SK-MEL-5 (cell line): ENCODE measurements at regions not wholly inside any gene's neighbourhood (a gene's known extent, or its start where the extent isn't known, plus 50 kb on each side); places are given as distances from the start of the nearest gene placed in this dataset.
A peak's percentile ranks its signal among the peaks of the same experiment; 100 is the strongest.

ENCODE experiments used
- DNase-seq: peaks from one replicate; pipeline ENCODE4 v3.0.0-alpha.2; 2016; ENCODE audit warnings: low read depth, low spot score
- in situ Hi-C: cut with HindIII; loops from 2 replicates; pipeline ENCODE4 v1.10.0; 2016; ENCODE audit warnings: low sequenced_read_pairs, high pct_unique_total_duplicates, low pct_unique_long_range_greater_than_20kb

DNA sequence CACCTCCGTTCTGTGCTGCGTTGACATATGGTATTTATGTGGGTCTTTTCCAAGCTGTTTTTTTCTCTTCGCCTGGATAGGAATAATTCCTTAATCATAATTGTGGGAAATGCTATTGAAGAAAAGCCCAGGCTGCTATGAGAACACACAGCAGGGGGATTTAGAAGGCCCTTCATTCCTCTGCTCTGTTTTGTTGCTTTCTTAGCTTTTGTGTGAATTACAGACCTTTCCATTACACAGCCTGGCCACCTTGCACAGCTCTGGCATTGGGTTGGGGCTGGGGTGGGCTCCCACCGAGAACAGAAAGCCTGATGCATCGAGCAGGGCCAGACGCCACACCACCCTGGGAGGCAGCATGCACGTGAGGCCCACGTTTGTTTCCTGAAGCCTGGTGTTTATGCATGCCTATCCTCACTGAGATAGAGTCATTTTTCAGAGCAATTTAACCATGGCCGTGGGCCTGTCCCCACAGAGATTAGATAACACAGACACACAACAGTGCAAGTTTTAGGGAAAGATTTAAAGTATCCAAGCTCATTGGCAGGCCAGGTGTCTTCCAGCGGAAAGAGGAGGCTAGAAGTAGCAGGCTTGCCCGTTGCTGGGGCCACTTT is 287.6 kb upstream of the PWP1 start:
- in situ Hi-C loops, result no loop called here

GRCh38 chr12:107399046-107399445 is 286.6 kb upstream of the PWP1 start:
- DNase-seq, result no peak
- in situ Hi-C loops, result no loop called here

More for the DNA sequence above, 287.6 kb upstream of the PWP1 start:
- DNase-seq, result no peak

- DNase-seq, result no peak
- in situ Hi-C loops, result no loop called here
Measured at GRCh38 chr12:107400686-107401447, 284.7 kb upstream of the PWP1 start.

DNA sequence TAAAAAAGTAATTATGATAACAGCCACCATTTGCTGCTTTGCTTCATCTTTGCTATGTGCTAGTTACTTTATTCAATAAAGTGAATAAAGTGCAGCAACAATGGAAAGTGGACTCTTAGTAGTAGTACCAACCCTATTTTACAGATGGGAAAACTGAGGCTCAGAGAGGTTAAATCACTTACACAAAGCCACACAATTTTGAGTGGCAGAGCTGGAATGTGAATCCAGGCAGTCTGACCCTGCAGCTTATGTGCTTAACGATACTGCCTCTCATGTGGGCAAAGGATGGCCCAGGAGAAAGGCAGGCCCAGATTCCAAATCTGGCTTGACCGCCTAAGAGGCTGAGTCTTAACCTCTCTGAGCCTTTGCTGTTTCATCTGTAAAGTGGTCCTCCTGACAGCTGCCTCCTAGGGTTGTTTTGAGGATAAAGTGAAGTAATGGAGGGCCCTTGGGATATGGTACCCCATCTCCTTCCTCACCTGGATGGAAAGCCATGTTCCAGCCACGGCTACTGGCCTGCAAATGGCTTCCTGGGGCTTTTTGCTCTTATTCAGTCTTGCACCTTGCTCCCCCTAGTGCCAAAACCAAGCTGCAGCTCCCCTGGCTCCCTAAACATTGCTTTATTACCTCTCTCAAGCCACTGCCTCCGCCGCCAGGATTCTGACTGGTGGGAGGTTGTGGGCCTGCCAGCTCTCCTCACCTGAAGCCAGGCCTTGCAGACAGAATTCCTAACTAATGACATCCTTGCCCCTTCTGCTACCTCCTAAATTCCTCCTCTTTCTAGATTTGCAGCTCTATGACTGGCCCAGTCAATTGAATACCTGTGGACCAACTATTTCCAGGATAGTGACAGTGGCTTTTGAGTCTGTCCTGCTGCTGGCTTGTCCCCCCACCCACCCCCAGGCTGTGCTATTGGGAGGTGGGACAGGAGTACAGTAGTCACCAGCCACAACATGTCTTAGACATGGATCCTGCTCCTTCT is 283.3 kb upstream of the PWP1 start:
- in situ Hi-C loops, result no loop called here
- DNase-seq, result peak; percentile 81

GRCh38 chr12:107404981-107405380 is 280.6 kb upstream of the PWP1 start:
- in situ Hi-C loops, result no loop called here
- DNase-seq, result peak; percentile 82

GRCh38 chr12:107405436-107405835 is 280.2 kb upstream of the PWP1 start:
- no peak for DNase-seq
- in situ Hi-C loops, result no loop called here

- no peak for DNase-seq
- in situ Hi-C loops, result no loop called here
Measured at GRCh38 chr12:107406932-107407331, 278.7 kb upstream of the PWP1 start.

GRCh38 chr12:107411792-107412535 is 273.6 kb upstream of the PWP1 start:
- in situ Hi-C loops, result no loop called here
- no peak for DNase-seq

DNA sequence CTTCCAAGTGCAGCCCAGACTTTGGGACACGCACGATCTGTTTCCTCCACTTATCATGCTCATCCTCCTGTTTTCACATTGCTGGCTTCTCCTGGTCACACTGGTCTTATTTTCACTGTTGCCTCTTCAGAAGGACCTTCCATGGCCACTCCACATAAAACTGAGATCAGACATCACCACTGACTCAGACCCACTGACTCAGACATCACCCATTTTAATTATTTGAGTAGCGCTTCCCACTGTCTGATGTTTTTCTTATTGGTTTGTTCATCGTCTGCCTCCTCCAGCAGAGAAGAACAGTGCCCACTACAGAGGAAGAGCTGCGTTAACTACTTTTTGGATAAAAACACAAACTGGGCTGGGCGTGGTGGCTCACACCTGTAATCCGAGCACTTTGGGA is 270.5 kb upstream of the PWP1 start:
- in situ Hi-C loops, result no loop called here
- DNase-seq, result no peak

DNA sequence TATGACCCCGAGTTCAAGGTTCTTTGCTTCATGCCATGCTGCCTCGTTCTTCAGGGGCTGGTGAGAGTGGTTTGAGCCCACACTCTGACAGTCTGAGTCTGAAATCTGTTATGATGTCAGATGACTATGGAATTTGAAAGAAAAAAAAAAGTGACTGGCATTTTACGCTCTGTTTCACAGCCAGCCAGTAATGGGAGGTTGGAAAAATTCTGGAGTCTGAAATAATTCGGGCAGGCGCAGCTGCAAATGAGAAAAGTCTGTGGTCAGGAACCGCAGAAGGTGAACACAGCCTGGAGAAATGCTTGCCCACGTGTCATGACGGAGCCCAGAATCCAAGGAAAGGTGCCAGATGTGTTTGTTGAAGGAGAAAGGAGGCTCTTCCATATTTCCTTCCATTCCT is 269.8 kb upstream of the PWP1 start:
- no peak for DNase-seq
- in situ Hi-C loops, result no loop called here

GRCh38 chr12:107417004-107417403 is 268.6 kb upstream of the PWP1 start:
- no peak for DNase-seq
- in situ Hi-C loops, result no loop called here

- in situ Hi-C loops, result no loop called here
- DNase-seq, result no peak
Measured at GRCh38 chr12:107418981-107419380, 266.6 kb upstream of the PWP1 start.

DNA sequence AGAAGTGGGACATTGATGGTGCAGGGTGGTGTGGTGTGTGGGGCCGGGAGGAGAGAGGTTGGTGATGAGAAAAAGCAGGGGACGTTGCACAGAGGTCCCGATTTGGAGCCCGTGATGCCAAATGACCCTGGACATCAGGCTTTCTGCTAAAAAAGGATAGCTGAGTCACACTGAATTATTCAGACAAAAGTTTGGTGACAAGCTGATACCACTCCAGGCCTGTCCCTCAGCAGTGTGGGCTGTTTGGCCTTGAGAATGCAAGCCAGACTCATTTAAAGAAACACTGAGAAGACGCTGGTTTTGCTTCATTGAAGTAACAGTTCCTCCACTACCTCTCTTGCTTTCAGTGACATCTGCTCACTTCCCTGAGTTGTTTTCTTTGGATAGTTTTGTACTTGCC is 262.1 kb upstream of the PWP1 start:
- in situ Hi-C loops, result no loop called here

GRCh38 chr12:107429006-107429705 is 256.4 kb upstream of the PWP1 start:
- DNase-seq, result no peak
- in situ Hi-C loops, result no loop called here

More for the DNA sequence above, 262.1 kb upstream of the PWP1 start:
- no peak for DNase-seq

GRCh38 chr12:107431942-107432341 is 253.7 kb upstream of the PWP1 start:
- DNase-seq, result no peak
- in situ Hi-C loops, result no loop called here

DNA sequence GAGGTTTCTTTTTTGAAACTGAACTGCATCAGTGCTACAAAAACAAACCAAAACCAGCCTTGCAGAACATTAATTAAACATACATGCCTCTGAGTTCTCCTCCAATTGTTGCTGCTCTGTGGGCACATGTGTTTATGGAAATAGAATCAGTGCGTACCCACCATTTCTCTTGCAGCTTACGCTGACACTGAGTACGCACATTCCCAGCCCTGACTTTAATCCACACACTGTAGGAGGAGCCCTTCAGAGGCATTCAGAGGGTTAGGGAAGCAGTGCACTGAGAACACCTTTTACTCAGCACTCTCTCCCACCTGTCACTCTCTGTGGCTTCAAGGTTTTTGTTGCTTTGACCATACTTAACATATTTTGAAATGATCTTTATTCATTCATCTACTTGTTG is 250.5 kb upstream of the PWP1 start:
- no peak for DNase-seq
- in situ Hi-C loops, result no loop called here

- in situ Hi-C loops, result no loop called here
- no peak for DNase-seq
Measured at GRCh38 chr12:107435520-107435919, 250.1 kb upstream of the PWP1 start.
